ENCODE measurements at regions not wholly inside any gene's neighbourhood (a gene's known extent, or its start where the extent isn't known, plus 50 kb on each side); places are given as distances from the start of the nearest gene placed in this dataset.

- Histone ChIP-seq H3K9me3 (ENCODE audit: insufficient read depth, low read length) (no peaks in the 10 kb centered on the region), H3K4me2 (ENCODE audit: low read depth, low read length, poor library complexity, severe bottlenecking) (no peak overlapping the region), H2AFZ (ENCODE audit: low read depth, low read length, severe bottlenecking) (no peak overlapping the region), H3K79me2 (ENCODE audit: insufficient read depth, low read length) (no peaks in the 10 kb centered on the region), H3F3A (ENCODE audit: insufficient read depth) (no peaks in the 10 kb centered on the region), H3K27ac (ENCODE audit: low read depth, low read length) (no peak overlapping the region), H3K9me2 (replicated peaks; ENCODE audit: insufficient read depth, low read length) (no peaks in the 10 kb centered on the region), H3K4me3 (ENCODE audit: insufficient read depth, low read length, poor library complexity, severe bottlenecking) (no peak overlapping the region), H4K20me1 (ENCODE audit: low read depth, low read length) (no peaks in the 10 kb centered on the region), H3K27me3 (ENCODE audit: low read length) (no peaks in the 10 kb centered on the region), H3K9ac (ENCODE audit: low read length) (no peak overlapping the region), H3K36me3 (ENCODE audit: low read length) (no peaks in the 10 kb centered on the region)
- TF ChIP-seq CTCF (IDR thresholded peaks at IDR 0.05; ENCODE audit: insufficient read depth, low read length, poor library complexity, severe bottlenecking), result no peak
- no peak for TF ChIP-seq EZH2phosphoT487 (conservative IDR thresholded peaks at IDR 0.05; ENCODE audit: low read length)
Measured at GRCh38 chr11:70720281-70720680, 322.0 kb downstream of the CTTN start.

GRCh38 chr11:70721006-70721405 lies 322.7 kb downstream of the CTTN start:
- no peak overlapping the region for H3K9ac ChIP-seq (ENCODE audit: low read length)

GRCh38 chr11:70725278-70725677 lies 326.9 kb downstream of the CTTN start:
- H4K20me1 ChIP-seq (ENCODE audit: low read depth, low read length), result no peaks in the 10 kb centered on the region
- no peak overlapping the region for H2AFZ ChIP-seq (ENCODE audit: low read depth, low read length, severe bottlenecking)
- no peak overlapping the region for H3K4me3 ChIP-seq (ENCODE audit: insufficient read depth, low read length, poor library complexity, severe bottlenecking)
- H3K36me3 ChIP-seq (ENCODE audit: low read length), result no peaks in the 10 kb centered on the region
- TF ChIP-seq CTCF (IDR thresholded peaks at IDR 0.05; ENCODE audit: insufficient read depth, low read length, poor library complexity, severe bottlenecking) (no peak), EZH2phosphoT487 (conservative IDR thresholded peaks at IDR 0.05; ENCODE audit: low read length) (no peak)
- no peaks in the 10 kb centered on the region for H3K9me3 ChIP-seq (ENCODE audit: insufficient read depth, low read length)
- no peak overlapping the region for H3K9ac ChIP-seq (ENCODE audit: low read length)
- H3K79me2 ChIP-seq (ENCODE audit: insufficient read depth, low read length), result no peaks in the 10 kb centered on the region
- H3K9me2 ChIP-seq (replicated peaks; ENCODE audit: insufficient read depth, low read length), result no peaks in the 10 kb centered on the region
- H3K27ac ChIP-seq (ENCODE audit: low read depth, low read length), result no peak overlapping the region
- H3F3A ChIP-seq (ENCODE audit: insufficient read depth), result no peaks in the 10 kb centered on the region
- H3K4me2 ChIP-seq (ENCODE audit: low read depth, low read length, poor library complexity, severe bottlenecking), result no peak overlapping the region
- no peaks in the 10 kb centered on the region for H3K27me3 ChIP-seq (ENCODE audit: low read length)

More at GRCh38 chr11:70721006-70721405, 322.7 kb downstream of the CTTN start:
- H3K27me3 ChIP-seq (ENCODE audit: low read length), result no peaks in the 10 kb centered on the region
- H4K20me1 ChIP-seq (ENCODE audit: low read depth, low read length), result no peaks in the 10 kb centered on the region
- no peaks in the 10 kb centered on the region for H3F3A ChIP-seq (ENCODE audit: insufficient read depth)
- no peaks in the 10 kb centered on the region for H3K9me3 ChIP-seq (ENCODE audit: insufficient read depth, low read length)
- no peaks in the 10 kb centered on the region for H3K36me3 ChIP-seq (ENCODE audit: low read length)
- no peaks in the 10 kb centered on the region for H3K9me2 ChIP-seq (replicated peaks; ENCODE audit: insufficient read depth, low read length)
- H3K4me3 ChIP-seq (ENCODE audit: insufficient read depth, low read length, poor library complexity, severe bottlenecking), result no peak overlapping the region
- no peak for TF ChIP-seq CTCF (IDR thresholded peaks at IDR 0.05; ENCODE audit: insufficient read depth, low read length, poor library complexity, severe bottlenecking)
- TF ChIP-seq EZH2phosphoT487 (conservative IDR thresholded peaks at IDR 0.05; ENCODE audit: low read length), result no peak
- H2AFZ ChIP-seq (ENCODE audit: low read depth, low read length, severe bottlenecking), result no peak overlapping the region
- no peak overlapping the region for H3K4me2 ChIP-seq (ENCODE audit: low read depth, low read length, poor library complexity, severe bottlenecking)
- H3K27ac ChIP-seq (ENCODE audit: low read depth, low read length), result no peak overlapping the region
- no peaks in the 10 kb centered on the region for H3K79me2 ChIP-seq (ENCODE audit: insufficient read depth, low read length)
